Cardiac fibroblast (primary cell): ENCODE measurements at regions not wholly inside any gene's neighbourhood (a gene's known extent, or its start where the extent isn't known, plus 50 kb on each side); places are given as distances from the start of the nearest gene placed in this dataset.

Source experiments
- DNase-seq, 2 donors: peaks; one replicate each; pipeline versions ENCODE4 v3.0.0 to v3.0.0-alpha.2; 2010; ENCODE audit warnings: low read depth in 2 of 2
- H3K4me3 ChIP-seq, 2 donors: replicated peaks in 1 of 2; 1 replicate in 1 of 2; 2 replicates in 1 of 2; pipeline ENCODE4 v1.5.1; 2011; ENCODE audit warnings: low read depth in 2 of 2, low read length in 2 of 2, mild to moderate bottlenecking in 2 of 2, moderate library complexity in 1 of 2
- CTCF ChIP-seq: IDR thresholded peaks from one replicate; pipeline ENCODE4 v1.5.1; 2011; ENCODE audit warnings: low read depth, mild to moderate bottlenecking, low read length, inconsistent platforms

GRCh38 chr3:25002052-25002451 is 426.0 kb upstream of the RARB start:
- TF ChIP-seq CTCF = no peak

GRCh38 chr3:25007974-25008658 is 419.9 kb upstream of the RARB start:
- no peak for TF ChIP-seq CTCF
- no peak overlapping the region for H3K4me3 ChIP-seq
- peak; percentile 30 to 43 for DNase-seq

More at GRCh38 chr3:25002052-25002451, 426.0 kb upstream of the RARB start:
- no peak overlapping the region for H3K4me3 ChIP-seq
- no peak for DNase-seq

GRCh38 chr3:25009665-25010064 is 418.4 kb upstream of the RARB start:
- no peak overlapping the region for H3K4me3 ChIP-seq
- no peak for TF ChIP-seq CTCF
- DNase-seq = no peak

GRCh38 chr3:25015599-25015998 is 412.5 kb upstream of the RARB start:
- no peak for TF ChIP-seq CTCF
- DNase-seq = no peak
- no peak overlapping the region for H3K4me3 ChIP-seq

GRCh38 chr3:25018909-25019308 is 409.2 kb upstream of the RARB start:
- no peak for DNase-seq
- H3K4me3 ChIP-seq = no peak overlapping the region
- TF ChIP-seq CTCF = no peak

GRCh38 chr3:25019506-25019905 is 408.6 kb upstream of the RARB start:
- no peak for TF ChIP-seq CTCF
- H3K4me3 ChIP-seq = no peak overlapping the region
- DNase-seq = no peak

- peak; percentile 57 for TF ChIP-seq CTCF
- peak; percentile 47 to 68 for DNase-seq
- no peak overlapping the region for H3K4me3 ChIP-seq
Observed at GRCh38 chr3:25021816-25022215, 406.2 kb upstream of the RARB start.
